Kidney glomerular epithelial cell (primary cell): ENCODE measurements at regions not wholly inside any gene's neighbourhood (a gene's known extent, or its start where the extent isn't known, plus 50 kb on each side); places are given as distances from the start of the nearest gene placed in this dataset.

Experiments
- DNase-seq: peaks from one replicate; lab custom pipeline; 2025; lab: John Stamatoyannopoulos, UW

DNA sequence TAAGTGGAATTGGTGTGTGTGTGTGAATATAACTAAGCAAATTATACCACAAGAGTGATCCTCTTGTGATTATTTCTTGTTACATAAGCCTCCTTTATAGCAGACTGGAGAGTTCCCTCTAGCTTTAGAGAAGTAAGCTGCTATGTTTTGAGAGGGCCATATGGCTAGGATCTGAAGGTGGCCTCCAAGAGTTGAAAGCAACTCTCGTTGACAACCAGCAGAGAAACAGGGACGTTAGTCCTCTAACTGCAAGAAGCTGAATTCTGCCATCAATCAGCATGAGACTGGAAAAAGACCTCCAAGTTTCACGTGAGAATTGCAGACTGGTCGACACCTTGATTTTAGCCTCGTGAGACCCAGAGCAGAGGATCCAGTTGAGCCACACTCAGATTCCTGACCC, 278.5 kb upstream of the ZNF717 start:
- no peak for DNase-seq

DNA sequence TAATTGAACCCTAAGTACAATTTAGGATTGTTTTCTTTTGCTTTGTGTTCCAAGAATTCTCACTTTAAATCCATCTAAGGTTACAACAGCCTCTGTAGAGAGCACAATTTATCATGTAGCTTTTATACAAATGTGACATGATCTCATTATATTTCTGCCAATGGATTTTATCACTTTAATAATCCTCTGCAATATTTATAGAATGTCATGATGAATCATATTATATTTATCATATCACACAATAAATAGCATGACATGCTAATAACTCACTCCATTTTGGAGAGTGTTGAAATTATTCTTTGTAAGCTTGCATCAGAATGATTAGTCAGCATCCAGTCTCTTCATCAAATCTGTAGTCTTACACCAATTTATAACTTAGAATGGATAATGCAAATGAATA, 280.6 kb upstream of the ZNF717 start:
- DNase-seq = no peak

DNA sequence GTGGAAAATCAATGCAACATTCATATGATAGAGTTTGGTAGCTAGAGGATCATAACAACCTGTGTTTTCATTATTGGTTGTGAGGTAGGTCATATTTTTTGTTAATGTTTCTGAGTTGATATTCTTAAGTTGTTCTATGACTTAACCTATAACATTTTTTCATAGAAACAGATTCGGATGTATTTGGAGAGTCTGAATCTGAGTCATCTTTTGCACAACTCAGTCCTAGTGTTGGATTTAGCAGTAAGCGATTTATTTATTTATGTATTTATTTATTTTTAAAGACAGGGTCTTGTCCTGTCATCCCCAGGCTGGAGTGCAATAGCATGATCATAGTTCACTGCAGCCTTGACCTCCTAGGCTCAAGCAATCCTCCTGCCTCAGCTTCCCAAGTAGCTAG, 292.8 kb upstream of the ZNF717 start:
- DNase-seq = no peak

DNA sequence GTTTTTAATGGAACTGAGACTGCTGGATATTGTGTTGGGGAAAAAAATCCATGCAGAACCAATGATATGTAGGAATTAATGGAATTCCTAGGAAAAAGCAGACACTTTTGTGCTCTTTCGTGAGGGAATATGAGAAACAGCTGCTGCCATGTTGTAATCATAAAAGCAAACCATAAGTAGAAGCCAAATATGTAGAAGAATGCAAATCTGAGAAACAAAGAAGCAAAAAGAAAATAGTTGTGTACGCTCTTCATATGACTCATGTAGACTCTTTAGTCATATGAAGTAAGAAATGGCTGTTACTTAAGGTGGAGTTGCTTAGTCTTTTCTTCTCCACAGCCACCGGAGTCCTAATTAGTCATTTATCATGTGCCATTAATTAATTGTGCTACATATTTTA, 298.6 kb upstream of the ZNF717 start:
- no peak for DNase-seq

DNA sequence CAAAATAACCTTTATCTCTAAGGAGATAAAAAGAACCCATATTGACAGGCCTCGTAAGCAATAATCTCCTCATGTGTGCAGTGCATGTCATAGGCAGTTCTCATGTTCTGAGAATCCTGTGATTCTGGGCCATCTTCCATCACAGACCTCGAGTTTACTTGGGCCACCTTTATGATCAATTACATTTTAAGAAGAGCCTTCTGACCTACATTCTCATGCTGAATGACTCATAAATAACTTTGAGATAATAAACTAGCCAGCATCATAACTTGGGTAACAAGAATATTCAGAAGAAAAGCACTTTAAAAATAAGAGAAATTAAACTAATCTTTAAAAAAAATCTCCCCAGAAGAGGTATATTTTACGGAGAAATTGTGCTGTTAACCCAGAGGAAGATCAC, 310.7 kb upstream of the ZNF717 start:
- no peak for DNase-seq

DNA sequence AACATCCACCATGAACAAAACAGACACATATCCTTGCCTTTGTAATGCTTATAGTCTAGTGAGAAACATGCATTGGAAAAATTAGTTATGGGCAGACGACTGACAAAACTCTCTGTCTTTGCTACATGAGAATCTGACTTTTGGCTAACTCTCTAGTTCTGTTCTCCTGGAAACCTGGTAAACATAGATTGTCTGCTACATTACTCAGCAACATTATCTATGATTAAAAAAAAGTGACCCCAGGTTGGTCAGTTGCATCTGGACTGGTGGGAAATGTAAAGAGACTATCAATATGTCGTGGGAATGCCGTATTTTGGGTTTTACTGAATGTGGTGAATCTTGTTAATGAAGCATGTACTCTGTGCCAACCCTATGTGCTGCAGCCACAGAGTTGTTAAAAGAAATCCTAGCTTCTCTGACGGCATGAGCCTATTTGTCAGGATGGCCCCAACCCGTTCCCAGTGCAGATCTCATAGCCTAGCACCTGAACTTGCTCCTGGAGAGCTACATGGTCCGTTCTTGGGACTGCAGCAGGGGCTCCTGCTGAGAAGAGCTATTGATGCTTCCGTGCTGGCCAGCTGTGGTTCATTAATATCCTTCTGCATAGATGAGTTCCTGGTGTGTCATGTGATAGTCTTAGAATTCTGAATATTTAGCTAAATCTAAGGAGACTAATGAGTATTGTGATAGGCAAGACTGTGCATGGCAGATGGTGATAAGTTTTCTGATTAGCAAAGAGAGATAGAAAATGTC, 311.7 kb upstream of the ZNF717 start:
- DNase-seq = no peak

DNA sequence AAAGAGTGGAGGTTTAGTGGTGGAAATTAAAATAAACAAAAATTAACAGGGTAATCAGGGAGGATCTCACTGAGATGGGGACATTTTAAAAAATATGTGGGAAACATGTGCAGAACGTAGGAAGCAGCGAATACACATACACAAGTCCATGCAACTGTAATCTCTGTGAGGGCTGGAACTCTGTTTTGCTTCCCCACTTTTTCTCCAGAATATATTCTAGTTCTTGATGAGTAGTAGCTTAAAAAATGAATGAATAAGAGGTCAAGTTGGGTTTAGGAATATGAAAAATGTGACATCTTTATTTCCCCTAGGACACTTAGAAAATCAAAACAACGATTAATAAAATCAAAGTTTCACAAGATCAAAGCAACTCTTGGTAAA, 312.2 kb upstream of the ZNF717 start:
- no peak for DNase-seq

DNA sequence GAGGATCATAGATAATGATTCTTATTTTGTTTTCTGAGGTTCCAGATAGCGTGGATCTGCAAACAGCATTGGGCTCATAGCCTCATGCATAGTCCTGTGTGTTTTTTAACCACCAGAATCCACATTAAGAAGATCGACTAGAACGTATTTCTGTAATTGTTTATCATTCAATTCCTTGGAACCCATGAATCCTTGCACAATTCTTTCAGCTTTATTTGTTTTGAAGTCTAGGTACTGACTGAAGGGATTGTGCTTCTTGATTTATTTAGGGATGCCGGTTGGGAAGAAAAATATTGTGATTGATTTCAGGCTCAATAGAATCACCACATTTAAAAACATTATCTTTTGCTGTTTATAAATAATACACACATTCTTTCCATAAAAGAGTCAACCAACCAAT, 314.6 kb upstream of the ZNF717 start:
- DNase-seq = no peak

DNA sequence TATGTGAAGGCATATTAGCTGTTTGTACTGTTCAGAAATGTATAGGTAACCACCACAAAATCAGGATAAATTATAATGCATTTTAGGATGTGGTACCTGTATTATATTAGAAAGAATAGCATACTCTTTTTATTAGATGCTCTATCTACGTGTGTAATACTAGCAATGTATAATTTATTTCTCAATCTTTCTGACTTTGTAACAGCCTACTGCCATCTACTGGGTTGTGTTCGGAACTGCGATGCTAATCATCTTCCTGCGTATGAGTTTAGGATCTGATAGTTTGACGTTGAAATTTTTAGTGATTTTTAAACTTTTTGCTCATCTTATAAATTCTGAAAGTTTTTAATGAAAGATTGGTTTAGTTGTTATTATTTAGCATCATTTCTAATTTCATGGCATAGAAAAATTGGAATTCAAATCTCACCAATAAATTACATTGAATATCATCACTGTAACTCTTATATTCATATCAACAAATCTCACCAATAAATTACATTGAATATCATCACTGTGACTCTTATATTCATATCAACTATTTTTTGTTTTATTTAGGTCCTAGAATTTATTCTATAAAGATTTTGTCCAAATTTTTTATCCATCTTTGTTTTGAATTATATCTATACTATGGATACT, 322.7 kb upstream of the ZNF717 start:
- peak; percentile 58 for DNase-seq

DNA sequence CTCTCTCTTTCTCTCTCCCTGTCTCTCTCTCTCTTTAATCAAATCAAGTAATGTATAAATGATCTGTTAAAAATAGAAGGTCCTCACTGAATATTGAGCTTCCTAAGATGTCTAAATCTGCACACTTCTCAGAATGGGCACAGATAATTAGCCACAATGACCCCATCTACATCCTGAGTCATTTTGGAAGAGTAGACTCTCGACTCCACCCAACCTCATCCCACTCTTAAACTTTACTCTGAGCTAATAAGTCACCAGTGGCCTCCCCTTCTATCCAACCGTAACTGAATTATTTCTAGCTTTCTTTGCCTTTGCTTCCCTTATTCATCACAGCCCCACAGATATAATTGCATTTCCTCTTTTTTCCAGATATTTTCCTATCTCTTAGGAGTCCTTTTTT, 326.5 kb upstream of the ZNF717 start:
- peak; percentile 23 for DNase-seq

DNA sequence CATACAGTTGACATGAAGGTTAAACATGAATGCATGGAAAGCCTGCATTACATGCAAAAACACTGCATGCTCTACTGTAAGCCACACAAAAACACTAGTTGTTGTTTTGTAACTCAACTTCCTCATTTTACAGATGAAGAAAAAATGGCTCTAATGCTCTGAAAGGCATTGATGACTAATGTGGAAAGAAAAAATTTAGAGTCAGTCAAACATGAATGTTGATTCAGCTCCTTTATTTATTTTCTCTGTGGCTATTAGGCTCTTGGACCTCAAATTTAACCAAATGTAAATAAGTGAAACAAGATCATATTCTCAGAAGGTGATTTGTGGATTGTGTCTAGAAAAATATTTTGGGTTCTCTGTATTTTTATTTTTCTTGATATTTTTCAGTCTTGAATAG, 336.7 kb upstream of the ZNF717 start:
- DNase-seq = no peak

DNA sequence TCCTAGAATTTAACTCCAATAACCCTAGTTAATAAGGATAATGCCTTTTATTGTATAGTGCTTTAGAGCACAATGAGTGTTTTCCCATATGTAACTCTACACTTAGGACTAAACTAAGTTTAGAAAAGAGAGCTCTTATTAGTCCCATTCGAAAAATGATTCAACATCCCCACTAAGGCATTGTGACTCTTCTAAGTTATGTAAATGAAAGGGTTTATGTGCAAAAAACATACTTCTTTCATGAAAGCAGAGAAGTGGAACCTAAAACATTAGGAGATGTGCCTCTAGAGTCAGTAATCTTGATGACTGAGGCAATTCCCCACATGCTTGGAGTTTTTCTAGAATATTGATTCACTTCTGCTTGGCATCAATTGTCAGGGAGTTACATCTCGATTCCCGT, 344.1 kb upstream of the ZNF717 start:
- no peak for DNase-seq

DNA sequence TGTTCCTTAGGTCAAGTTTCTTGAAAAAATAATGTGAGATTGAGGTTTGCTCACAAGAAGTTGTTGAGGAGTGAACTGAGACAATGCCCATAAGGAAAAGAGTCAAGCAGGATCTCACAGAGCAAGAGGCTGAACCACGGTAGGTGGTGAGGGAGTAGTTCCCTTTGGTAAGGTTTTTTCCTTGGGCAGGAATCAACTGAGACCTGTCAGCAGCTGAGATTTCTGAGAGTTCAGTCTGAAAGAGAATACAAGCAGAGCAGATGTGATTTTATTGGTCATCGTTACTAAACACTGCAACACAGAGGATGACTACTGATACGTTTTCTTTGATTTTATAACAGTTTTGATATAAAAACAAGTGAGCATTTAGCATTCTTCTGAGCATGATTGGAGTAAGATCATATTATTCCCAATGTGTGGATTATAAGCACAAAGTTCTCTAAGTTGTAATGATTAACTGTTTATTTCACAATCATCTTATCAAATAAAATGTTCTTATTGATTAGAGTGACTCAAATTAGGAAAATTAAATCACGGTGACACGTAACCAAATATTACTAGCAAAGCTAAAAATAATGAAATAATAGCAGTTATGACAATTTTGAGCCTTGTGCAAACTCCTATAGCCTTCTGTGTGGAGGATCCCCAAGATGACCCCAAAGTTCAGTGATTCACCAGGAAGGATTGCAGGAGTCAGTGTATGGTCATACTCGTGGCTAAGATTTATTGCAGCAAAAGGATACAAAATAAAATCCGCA, 346.2 kb upstream of the ZNF717 start:
- peak; percentile 30 for DNase-seq

DNA sequence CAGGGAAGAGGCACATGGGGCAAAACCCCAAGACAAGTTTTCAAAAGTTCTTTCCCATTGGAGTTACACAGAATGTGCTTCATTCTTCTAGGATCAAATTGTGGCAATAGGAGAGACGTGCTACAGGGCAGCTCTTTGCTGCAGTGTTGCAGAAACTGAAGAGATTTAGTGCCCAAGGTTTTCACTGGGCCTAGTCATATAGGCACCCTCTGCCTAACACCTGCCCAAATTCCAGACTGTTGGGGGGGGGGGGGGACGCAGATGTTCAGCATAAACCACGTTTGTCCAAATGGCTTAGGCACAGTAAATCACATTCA, 346.8 kb upstream of the ZNF717 start:
- DNase-seq = no peak

DNA sequence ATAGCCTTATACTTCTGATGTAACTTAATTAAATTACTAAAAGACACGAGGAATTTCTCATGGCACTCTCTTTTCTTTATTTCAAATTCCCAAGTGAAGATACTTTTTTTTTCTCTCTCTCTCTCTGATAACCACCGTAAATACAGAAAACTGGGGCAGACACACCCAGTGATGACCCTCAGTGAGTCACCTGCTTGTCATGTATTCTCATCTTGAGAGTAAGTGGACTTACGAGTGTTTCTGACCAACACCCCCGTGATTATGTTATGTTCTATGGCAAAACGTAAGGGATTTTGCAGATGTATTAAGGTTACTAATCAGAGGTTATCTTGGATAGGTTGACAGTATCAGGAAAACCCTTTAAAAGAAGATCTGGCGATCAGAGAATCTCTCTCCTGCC, 348.8 kb upstream of the ZNF717 start:
- no peak for DNase-seq

DNA sequence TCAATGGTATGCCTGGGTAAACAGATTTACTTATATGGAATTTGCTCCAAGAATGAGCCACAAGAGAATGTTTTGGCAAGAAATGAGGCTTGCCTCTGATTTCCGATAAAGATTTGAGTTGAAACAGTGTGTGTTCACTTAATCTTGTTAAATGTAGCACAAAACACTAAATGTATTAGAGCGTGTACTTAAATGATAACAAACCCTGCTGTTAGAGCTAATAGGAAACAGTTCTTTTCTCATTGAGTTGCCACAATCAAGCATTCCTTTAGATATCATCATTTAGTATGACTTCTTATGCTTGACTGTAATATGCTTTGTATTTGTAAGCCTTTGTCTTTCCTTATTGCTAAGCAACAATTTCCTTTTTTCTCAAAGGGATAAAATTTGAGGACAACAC, 353.6 kb upstream of the ZNF717 start:
- no peak for DNase-seq

DNA sequence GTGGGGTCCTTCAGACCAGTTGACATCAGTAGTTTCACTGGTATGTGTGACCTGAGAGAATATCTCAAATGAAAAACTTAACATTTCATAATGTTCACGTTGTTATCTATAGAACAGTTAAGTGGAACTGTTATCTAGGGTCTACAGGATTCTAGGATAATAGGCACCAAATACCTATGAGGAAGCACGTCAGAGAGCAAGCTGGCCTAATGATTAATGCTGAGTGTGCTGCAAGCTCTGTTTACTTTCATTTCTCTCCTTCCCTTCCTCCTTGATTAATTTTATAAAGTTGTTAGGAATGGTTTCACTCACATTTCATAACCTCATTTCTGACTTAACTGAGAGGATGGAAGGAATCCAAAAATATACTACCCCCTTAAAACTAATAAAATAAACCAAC, 362.5 kb upstream of the ZNF717 start:
- DNase-seq = no peak

DNA sequence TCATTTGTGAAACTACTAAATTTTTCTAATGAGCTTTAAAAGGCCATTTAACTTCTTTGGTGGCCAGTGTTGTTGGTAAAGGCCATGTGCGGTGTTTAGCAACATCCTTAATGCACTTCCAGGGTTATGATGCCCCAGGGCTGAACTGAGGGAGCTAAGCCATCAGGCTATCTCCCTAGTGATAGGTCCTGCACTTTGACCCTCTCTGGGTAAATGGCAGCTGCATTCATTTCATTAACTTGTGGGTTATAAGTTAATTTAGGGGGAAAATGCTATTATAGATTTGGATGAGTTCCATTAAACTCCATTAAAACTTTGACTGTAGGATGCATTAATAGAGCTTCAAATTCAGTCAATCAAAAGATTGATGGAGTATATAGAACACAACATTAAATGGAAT, 366.7 kb upstream of the ZNF717 start:
- no peak for DNase-seq

DNA sequence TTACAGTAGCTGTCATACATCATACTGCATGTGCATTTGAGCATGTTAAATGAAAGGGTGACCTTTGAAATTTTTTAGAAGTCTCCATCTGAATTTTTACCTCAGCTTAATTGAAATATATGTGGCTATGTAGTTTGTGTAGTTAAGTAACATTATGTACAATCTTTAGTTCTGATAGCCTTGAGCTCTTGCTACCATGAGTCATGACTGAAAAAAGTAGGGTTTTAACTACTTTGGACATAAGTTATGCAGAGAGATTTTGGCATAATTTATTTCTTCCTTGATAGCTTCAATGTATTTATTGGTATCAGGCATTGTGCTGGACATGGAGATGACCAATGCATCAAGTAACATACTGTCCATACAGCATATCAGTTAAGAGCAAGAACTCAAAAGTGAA, 376.5 kb upstream of the ZNF717 start:
- DNase-seq = no peak

DNA sequence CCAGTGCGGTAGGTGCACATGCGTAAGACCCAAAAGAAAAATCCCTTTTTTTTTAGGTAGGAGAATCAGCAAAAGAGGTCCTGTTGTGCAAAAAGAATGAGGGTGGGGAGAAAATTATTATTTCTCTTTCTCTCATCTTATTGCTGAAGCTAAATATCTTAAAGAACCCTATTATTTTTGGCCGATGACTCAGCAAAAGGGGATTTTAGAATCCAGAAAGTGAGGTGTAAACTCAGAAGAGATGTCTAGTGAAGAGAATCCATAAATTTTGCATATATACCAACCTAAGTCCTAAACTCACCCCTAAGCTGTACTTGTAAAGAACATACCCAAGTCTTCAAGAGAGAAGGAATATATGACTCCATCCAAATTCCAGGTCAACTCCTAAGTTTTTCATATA, 386.3 kb upstream of the ZNF717 start:
- DNase-seq = no peak

DNA sequence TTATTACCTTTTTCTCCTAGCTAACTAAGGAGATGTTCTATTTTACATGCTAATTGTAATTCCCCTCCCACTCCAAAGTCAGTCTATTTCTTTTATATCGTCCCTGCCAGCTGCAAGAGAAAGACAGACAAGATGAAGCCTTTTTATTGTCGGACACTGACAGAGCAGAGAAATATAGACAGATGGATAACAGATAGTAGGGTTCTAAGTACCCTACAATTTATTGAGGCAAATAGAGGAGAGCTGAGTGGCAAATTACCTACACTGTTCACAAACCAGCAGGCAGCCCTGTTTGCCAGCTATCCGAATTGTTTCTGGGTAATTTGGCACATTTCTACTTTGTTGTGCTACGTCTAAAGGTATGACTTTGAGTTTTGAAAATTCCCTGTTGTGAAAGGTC, 392.3 kb upstream of the ZNF717 start:
- no peak for DNase-seq

DNA sequence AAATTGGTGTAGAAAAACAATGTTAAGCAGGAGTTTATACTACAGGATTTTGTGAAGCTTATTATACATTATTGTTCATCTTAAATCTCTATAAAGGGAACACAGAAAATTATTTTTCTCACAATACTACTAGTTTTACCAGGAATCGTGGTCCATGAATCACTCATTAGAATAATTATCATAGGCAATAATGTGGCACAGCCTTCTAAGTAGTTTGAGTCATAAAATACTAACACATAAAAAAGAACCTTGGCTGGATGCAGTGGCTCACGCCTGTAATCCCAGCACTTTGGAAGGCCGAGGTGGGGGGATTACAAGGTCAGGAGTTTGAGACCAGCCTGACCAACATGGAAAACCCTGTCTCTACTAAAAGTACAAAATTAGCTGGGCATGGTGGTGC, 393.1 kb upstream of the ZNF717 start:
- no peak for DNase-seq

DNA sequence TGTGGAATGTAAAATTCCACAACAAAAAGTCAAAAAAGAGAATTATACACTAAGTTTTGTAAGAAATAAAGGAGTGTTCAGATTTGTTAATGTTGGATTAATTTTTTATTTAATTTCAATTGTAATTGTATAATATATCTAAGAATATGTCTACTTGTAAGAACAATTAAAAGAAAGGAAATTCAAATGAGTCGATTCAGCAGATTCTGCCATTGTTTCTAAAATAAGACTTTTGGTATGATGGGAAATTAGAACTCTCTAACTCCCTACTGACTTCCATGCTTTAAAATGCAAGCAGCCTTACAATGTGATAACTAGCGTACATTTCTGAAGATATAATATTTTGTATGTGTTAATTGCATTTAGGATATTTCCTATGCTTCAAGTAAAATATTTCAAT, 395.9 kb upstream of the ZNF717 start:
- DNase-seq = no peak

DNA sequence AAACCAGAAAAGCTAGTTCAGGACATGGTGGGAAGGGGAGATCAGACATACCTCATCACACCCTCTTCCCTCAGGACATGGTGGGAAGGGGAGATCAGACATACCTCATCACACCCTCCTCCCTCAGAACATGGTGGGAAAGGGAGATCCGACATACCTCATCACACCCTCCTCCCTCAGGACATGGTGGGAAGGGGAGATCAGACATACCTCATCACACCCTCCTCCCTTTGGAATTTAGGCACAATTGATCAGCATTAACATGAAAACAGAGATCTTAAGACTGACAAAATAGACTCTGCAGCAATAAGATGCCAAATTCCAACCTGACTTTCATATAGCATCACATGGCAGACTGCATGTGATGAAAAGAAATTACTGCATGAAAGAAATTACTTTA, 412.7 kb upstream of the ZNF717 start:
- DNase-seq = no peak
